ENCODE measurements at regions not wholly inside any gene's neighbourhood (a gene's known extent, or its start where the extent isn't known, plus 50 kb on each side); places are given as distances from the start of the nearest gene placed in this dataset.

- DNase-seq, result no peak
These were observed 139.2 kb downstream of the LINC00632 start for GRCh38 chrX:140848800-140849199.

- DNase-seq, result no peak
These were observed 141.7 kb upstream of the SPANXB1 start for GRCh38 chrX:140860718-140861117.

GRCh38 chrX:140866446-140866845 lies 135.9 kb upstream of the SPANXB1 start:
- DNase-seq, result no peak

GRCh38 chrX:140912606-140913005 lies 89.8 kb upstream of the SPANXB1 start:
- DNase-seq, result no peak

- DNase-seq, result no peak
These were observed 88.4 kb upstream of the SPANXB1 start for GRCh38 chrX:140913802-140914501.

- DNase-seq, result no peak
These were observed 85.5 kb upstream of the SPANXB1 start for GRCh38 chrX:140916872-140917271.

- DNase-seq, result no peak
These were observed 84.9 kb upstream of the SPANXB1 start for GRCh38 chrX:140917354-140918115.

- DNase-seq, result peak; percentile 16
These were observed 83.9 kb upstream of the SPANXB1 start for GRCh38 chrX:140918398-140919038.

- DNase-seq, result no peak
These were observed 82.0 kb upstream of the SPANXB1 start for GRCh38 chrX:140920416-140920815.

GRCh38 chrX:140923118-140923517 lies 79.3 kb upstream of the SPANXB1 start:
- DNase-seq, result no peak

- DNase-seq, result no peak
These were observed 73.7 kb upstream of the SPANXB1 start for GRCh38 chrX:140928739-140929138.

GRCh38 chrX:140933016-140933415 lies 69.4 kb upstream of the SPANXB1 start:
- DNase-seq, result no peak

GRCh38 chrX:140933874-140934655 lies 68.3 kb upstream of the SPANXB1 start:
- DNase-seq, result no peak

GRCh38 chrX:140943513-140943912 lies 58.9 kb upstream of the SPANXB1 start:
- no peak for DNase-seq

- DNase-seq, result no peak
These were observed 57.7 kb upstream of the SPANXB1 start for GRCh38 chrX:140944710-140945109.

GRCh38 chrX:140948827-140949226 lies 53.6 kb upstream of the SPANXB1 start:
- no peak for DNase-seq

GRCh38 chrX:140949233-140949632 lies 53.2 kb upstream of the SPANXB1 start:
- no peak for DNase-seq
